ENCODE measurements at regions not wholly inside any gene's neighbourhood (a gene's known extent, or its start where the extent isn't known, plus 50 kb on each side); places are given as distances from the start of the nearest gene placed in this dataset.

- H3K4me3 ChIP-seq (replicated peaks; ENCODE audit: low read depth, low read length) = no peak overlapping the region
- DNase-seq (ENCODE audit: extremely low read depth, low read depth) = no peak
- TF ChIP-seq CTCF (IDR thresholded peaks at IDR 0.05; ENCODE audit: low read depth, low read length, missing control alignments) = no peak
Measured at GRCh38 chr4:133968174-133968573, 233.4 kb downstream of the PABPC4L start.

- no peak for DNase-seq (ENCODE audit: extremely low read depth, low read depth)
- no peak overlapping the region for H3K4me3 ChIP-seq (replicated peaks; ENCODE audit: low read depth, low read length)
- no peak for TF ChIP-seq CTCF (IDR thresholded peaks at IDR 0.05; ENCODE audit: low read depth, low read length, missing control alignments)
Measured at GRCh38 chr4:133960975-133961374, 240.6 kb downstream of the PABPC4L start.

GRCh38 chr4:133943081-133943480, 258.5 kb downstream of the PABPC4L start:
- no peak overlapping the region for H3K4me3 ChIP-seq (replicated peaks; ENCODE audit: low read depth, low read length)
- no peak for TF ChIP-seq CTCF (IDR thresholded peaks at IDR 0.05; ENCODE audit: low read depth, low read length, missing control alignments)
- no peak for DNase-seq (ENCODE audit: extremely low read depth, low read depth)

GRCh38 chr4:133938061-133938460, 263.5 kb downstream of the PABPC4L start:
- H3K4me3 ChIP-seq (replicated peaks; ENCODE audit: low read depth, low read length) = no peak overlapping the region
- no peak for DNase-seq (ENCODE audit: extremely low read depth, low read depth)
- TF ChIP-seq CTCF (IDR thresholded peaks at IDR 0.05; ENCODE audit: low read depth, low read length, missing control alignments) = no peak

GRCh38 chr4:133929531-133930239, 271.9 kb downstream of the PABPC4L start:
- H3K4me3 ChIP-seq (replicated peaks; ENCODE audit: low read depth, low read length) = no peak overlapping the region
- DNase-seq (ENCODE audit: extremely low read depth, low read depth) = no peak
- no peak for TF ChIP-seq CTCF (IDR thresholded peaks at IDR 0.05; ENCODE audit: low read depth, low read length, missing control alignments)

GRCh38 chr4:133921280-133922195, 280.1 kb downstream of the PABPC4L start:
- H3K4me3 ChIP-seq (replicated peaks; ENCODE audit: low read depth, low read length) = no peak overlapping the region
- no peak for DNase-seq (ENCODE audit: extremely low read depth, low read depth)
- TF ChIP-seq CTCF (IDR thresholded peaks at IDR 0.05; ENCODE audit: low read depth, low read length, missing control alignments) = peak; percentile 10

All from HFF-Myc (cell line).